ENCODE measurements at regions not wholly inside any gene's neighbourhood (a gene's known extent, or its start where the extent isn't known, plus 50 kb on each side); places are given as distances from the start of the nearest gene placed in this dataset.

- TF ChIP-seq EP300 (IDR thresholded peaks at IDR 0.05; ENCODE audit: borderline replicate concordance) (no peak), FOXM1 (IDR thresholded peaks at IDR 0.05; ENCODE audit: borderline replicate concordance, low read depth) (no peak), MAX (IDR thresholded peaks at IDR 0.05) (no peak)
Observed at GRCh38 chr12:65570451-65571130, 253.7 kb upstream of the HMGA2 start.

Data from Ishikawa (cell line).